AG10803 (cell line): ENCODE measurements at regions not wholly inside any gene's neighbourhood (a gene's known extent, or its start where the extent isn't known, plus 50 kb on each side); places are given as distances from the start of the nearest gene placed in this dataset.

Source experiments
- DNase-seq: peaks from one replicate; pipeline ENCODE4 v3.0.0; 2010; ENCODE audit warnings: low read depth
- H3K4me3 ChIP-seq: 2 replicates; pipeline ENCODE4 v1.5.1; 2011; ENCODE audit warnings: mild to moderate bottlenecking, low read length, control low read depth
- TF ChIP-seq, protein P1 (sequence below): conservative IDR thresholded peaks from 2 replicates; pipeline ENCODE4 v1.5.1; 2011; ENCODE audit warnings: mild to moderate bottlenecking, low read length, control low read depth, inconsistent platforms

DNA sequence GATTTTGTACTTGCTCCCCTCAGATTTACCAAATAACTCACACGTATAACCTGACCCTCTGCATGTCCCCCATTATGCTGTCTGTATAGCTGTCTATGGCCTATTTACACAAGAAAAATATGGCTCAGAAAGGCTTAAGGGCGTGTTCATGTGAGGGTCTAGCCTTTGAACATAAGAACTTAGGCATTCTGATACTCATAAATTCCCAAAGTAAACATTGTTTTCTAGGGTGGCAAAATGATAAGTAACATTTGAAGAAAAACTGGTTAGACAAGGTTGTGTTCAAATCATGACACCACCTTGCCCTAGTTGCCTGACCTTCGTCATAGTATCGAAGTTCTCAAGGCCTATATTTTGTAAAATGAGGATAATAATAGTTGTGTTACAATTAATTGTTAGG is 394.6 kb downstream of the LRRIQ3 start:
- DNase-seq: no peak
- H3K4me3 ChIP-seq: no peak overlapping the region
- TF ChIP-seq, protein P1, sequence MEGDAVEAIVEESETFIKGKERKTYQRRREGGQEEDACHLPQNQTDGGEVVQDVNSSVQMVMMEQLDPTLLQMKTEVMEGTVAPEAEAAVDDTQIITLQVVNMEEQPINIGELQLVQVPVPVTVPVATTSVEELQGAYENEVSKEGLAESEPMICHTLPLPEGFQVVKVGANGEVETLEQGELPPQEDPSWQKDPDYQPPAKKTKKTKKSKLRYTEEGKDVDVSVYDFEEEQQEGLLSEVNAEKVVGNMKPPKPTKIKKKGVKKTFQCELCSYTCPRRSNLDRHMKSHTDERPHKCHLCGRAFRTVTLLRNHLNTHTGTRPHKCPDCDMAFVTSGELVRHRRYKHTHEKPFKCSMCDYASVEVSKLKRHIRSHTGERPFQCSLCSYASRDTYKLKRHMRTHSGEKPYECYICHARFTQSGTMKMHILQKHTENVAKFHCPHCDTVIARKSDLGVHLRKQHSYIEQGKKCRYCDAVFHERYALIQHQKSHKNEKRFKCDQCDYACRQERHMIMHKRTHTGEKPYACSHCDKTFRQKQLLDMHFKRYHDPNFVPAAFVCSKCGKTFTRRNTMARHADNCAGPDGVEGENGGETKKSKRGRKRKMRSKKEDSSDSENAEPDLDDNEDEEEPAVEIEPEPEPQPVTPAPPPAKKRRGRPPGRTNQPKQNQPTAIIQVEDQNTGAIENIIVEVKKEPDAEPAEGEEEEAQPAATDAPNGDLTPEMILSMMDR: no peak

DNA sequence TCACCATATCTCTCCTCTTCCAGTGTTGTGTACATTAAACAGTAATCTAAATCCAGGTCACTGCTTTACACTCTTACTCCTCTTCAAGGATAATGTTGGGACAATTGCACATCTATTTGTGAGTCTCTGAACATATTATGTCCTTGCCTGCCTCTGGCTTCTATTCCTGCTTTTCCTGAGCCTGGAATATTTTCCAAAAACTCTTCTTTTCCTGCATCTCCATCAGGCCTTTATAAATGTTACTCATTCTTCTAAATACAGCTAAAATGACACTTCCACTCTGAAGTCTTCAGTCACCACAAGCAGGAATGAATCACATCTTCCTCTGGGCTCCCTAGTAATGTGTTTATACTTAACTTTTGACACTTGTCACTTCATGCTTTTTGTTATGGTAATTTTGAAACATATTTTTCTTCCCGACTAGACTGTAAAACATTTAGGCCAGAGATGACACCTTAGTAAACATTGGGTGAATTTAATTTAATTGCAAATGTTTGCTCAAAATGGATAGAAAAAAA is 396.0 kb downstream of the LRRIQ3 start:
- no peak overlapping the region for H3K4me3 ChIP-seq
- TF ChIP-seq, protein P1: no peak
- DNase-seq: peak; percentile 18

- no peak overlapping the region for H3K4me3 ChIP-seq
- peak; percentile 76 for DNase-seq
- TF ChIP-seq, protein P1: no peak
Measured at GRCh38 chr1:73800376-73800775, 397.6 kb downstream of the LRRIQ3 start.

GRCh38 chr1:73789965-73790364 is 408.0 kb downstream of the LRRIQ3 start:
- DNase-seq: no peak
- TF ChIP-seq, protein P1: no peak
- H3K4me3 ChIP-seq: no peak overlapping the region

DNA sequence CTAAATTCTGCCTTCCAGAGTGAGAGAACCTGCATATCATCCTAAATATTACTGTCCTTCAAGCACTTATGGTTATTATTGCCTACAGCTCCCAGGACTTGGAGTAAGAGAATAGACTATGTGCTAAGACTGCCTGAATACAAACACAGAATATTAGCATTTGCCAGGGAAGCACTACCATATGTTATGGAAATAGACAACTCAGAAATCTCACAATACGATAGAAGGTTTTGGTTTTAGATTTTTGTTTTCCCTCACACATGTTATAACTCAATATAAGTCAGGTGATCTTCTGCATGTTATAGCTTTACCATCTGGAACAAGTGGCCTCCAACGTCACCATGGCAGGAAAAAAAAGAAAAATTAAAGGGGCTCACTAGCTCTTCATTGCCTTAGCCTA is 413.9 kb downstream of the LRRIQ3 start:
- TF ChIP-seq, protein P1: no peak
- no peak overlapping the region for H3K4me3 ChIP-seq
- DNase-seq: no peak

GRCh38 chr1:73783352-73783751 is 414.6 kb downstream of the LRRIQ3 start:
- no peak overlapping the region for H3K4me3 ChIP-seq
- TF ChIP-seq, protein P1: no peak
- no peak for DNase-seq

DNA sequence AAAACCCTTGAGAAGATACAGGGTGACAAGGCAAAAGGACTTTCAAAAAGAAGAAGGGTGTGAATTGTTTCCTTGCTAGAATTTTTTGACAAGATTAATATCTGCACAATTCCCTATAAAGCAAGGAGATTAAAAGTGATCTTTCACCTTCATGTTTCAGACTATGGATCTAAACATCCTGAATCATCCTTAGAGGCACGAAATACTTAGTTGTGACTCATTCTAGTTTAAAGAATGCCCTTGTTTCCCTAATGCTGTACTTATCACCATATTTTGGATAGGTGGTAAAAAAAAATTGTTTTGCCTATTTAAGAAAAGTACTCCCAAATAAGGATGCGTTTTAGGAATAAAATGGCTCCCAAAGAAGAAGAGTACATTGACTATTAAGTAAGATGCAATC is 415.1 kb downstream of the LRRIQ3 start:
- TF ChIP-seq, protein P1: no peak
- DNase-seq: peak; percentile 3
- no peak overlapping the region for H3K4me3 ChIP-seq
